ENCODE measurements at regions not wholly inside any gene's neighbourhood (a gene's known extent, or its start where the extent isn't known, plus 50 kb on each side); places are given as distances from the start of the nearest gene placed in this dataset.

DNA sequence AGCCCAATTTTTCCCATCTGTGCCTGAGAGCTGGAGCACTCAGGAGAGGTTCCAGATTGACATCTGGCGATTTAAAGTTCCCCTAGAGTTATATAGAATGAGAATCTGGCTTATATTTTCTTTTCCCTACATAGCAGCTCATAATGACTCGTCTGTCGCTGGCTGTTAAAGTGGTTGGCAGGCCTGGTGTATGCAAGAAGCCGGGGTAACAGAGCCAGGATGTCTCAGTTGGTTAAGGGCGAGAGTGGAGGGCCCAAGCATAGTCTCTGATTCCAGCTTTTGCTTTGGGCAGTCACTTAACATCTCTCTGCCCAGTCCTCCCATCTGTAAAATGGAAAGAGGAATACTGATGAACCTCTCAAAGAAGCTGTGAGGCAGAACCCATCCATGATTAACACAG lies 751.6 kb downstream of the NOVA1 start:
- TF ChIP-seq CTCF (conservative IDR thresholded peaks at IDR 0.05; ENCODE audit: low read depth, low read length) (no peak), EZH2 (IDR thresholded peaks at IDR 0.05; ENCODE audit: low read length, unreplicated experiment) (no peak), EZH2phosphoT487 (IDR thresholded peaks at IDR 0.05; ENCODE audit: borderline replicate concordance, low read length) (no peak)
